Activated naive CD4-positive, alpha-beta T cell treated with anti-CD3 and anti-CD28 coated beads, Interleukin-2, amount 50 U/mL, for 24 hours (primary cell): ENCODE measurements at regions not wholly inside any gene's neighbourhood (a gene's known extent, or its start where the extent isn't known, plus 50 kb on each side); places are given as distances from the start of the nearest gene placed in this dataset.

ENCODE experiments used
- H3K27ac Mint-ChIP-seq: one replicate; pipeline ENCODE4 v1.8.0; 2021; ENCODE audit warnings: mild to moderate bottlenecking, mixed read lengths
- H3K27me3 Mint-ChIP-seq: one replicate; pipeline ENCODE4 v1.8.0; 2021; ENCODE audit warnings: mixed read lengths
- H3K36me3 Mint-ChIP-seq: one replicate; pipeline ENCODE4 v1.8.0; 2021; ENCODE audit warnings: mixed read lengths
- H3K4me1 Mint-ChIP-seq: one replicate; pipeline ENCODE4 v1.8.0; 2021; ENCODE audit warnings: mixed read lengths
- H3K4me3 Mint-ChIP-seq: one replicate; pipeline ENCODE4 v1.8.0; 2021; ENCODE audit warnings: mild to moderate bottlenecking, mixed read lengths
- H3K9me3 Mint-ChIP-seq: one replicate; pipeline ENCODE4 v1.8.0; 2021; ENCODE audit warnings: mixed read lengths

DNA sequence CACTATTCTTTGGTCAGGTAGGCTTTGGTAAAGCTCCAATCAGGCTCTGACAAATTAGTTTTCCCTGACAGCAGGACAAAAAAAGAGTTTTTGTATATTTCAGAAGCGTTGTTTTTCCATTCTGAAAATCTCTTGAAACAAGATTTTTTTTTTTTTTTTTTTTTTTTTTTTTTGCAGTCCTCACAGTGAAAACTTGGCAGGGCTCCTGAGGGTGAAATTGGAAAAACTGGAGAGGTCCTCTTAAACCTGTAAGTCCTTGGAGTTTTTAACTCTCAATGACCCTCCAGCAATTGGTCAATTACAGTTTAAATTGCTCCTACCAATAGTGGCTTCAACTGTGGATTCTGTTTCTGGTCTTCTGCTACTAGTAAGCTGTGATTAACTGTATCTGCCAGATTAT, 244.5 kb upstream of the PKDCC start:
- Mint-ChIP-seq H3K4me1 (no peaks in the 10 kb centered on the region), H3K36me3 (peaks cover 3% of the 10 kb centered on the region), H3K27ac (no peak overlapping the region), H3K4me3 (no peak overlapping the region), H3K9me3 (peaks cover 19% of the 10 kb centered on the region), H3K27me3 (peaks cover 46% of the 10 kb centered on the region)

DNA sequence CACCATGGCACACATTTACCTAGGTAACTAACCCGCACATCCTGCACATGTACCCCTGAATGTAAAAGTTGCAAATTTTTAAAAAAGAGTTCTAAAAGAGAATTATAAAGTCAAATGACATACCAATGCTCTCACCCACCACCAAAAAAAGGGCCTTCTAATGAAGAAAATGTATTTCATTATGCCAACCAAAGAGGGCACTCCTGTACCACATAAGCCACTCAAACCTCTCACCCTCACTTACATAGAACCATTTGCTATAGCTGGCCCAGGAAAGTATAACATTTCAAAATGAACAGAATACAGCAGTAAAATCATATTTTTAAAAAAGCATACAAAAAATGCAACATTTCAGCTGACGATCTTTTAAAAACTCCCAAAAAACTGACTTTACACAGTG, 241.5 kb upstream of the PKDCC start:
- Mint-ChIP-seq H3K36me3 (no peaks in the 10 kb centered on the region), H3K9me3 (peaks cover 14% of the 10 kb centered on the region), H3K4me1 (no peaks in the 10 kb centered on the region), H3K27me3 (peaks cover 54% of the 10 kb centered on the region), H3K4me3 (no peak overlapping the region), H3K27ac (no peak overlapping the region)

DNA sequence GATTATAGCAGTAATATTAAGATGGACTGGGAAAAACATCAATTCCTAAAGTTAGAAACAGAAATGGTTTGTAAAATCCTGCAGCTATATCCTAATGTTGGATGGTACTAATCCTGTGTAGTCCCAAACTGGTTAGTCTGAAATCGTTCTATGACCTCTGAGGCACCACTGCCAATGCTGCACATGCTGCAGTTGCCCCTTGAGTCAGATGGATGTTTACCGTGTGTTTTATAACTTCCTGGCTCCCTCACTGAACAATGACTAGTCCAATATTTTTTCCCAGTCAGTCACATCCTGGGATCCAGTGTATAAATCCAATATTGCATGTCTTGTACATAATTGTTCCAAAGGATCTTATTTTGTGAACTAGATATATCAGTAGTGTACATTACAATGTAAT, 226.7 kb upstream of the PKDCC start:
- no peak overlapping the region for H3K27ac Mint-ChIP-seq
- peaks cover 1% of the 10 kb centered on the region for H3K36me3 Mint-ChIP-seq
- no peaks in the 10 kb centered on the region for H3K4me1 Mint-ChIP-seq
- H3K4me3 Mint-ChIP-seq, result no peak overlapping the region
- H3K9me3 Mint-ChIP-seq, result peaks cover 16% of the 10 kb centered on the region
- H3K27me3 Mint-ChIP-seq, result peaks cover 25% of the 10 kb centered on the region

DNA sequence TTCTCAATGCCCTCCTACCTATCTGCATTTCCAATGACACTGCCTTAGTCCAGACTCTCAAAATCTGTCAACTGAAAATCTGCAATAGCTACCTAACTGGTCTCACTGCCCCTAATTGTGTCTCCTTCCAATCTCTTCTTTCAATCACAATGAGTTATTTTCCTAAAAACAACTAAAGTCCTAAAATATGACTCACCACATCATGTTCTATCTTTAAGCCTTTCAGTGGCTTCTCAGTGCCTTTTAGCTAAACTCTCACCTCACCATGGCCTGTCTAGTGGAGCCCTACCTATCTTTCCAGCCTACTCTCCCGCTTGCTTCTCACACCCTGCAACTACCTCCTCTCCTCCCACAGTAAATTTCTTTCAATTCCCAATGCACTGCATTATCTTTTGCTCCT, 220.9 kb upstream of the PKDCC start:
- Mint-ChIP-seq H3K4me3 (no peak overlapping the region), H3K9me3 (no peaks in the 10 kb centered on the region), H3K4me1 (no peaks in the 10 kb centered on the region), H3K27ac (no peak overlapping the region), H3K27me3 (peaks cover 15% of the 10 kb centered on the region), H3K36me3 (no peaks in the 10 kb centered on the region)

DNA sequence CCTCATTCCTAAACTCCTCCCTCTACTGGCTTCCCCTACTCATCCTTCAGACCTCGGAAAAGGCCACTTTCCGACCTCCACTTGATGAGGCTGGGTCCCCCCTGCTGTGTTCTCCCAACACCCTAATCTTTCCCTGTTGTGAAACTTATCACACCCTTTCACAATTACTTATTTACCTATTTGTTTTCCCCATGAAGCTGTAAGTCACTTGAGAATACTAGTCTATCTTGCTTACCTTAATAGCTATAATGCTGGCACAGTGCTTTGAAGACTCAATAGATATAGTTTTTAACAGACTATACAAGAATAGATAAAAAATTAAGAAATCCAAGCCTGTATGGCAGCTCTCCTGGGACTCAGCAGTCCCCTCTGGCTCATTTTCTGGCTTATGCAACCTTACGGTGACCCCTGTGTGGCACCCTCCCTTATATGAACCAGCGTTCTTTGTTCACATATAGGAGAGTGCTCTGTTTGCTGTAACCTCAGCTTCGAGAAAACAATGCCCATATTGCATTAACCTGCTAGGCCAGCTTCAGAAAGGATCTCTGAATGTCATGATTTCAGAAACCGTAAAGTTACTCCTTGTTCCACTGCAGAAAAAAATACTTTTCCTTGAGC, 220.4 kb upstream of the PKDCC start:
- Mint-ChIP-seq H3K4me1 (no peaks in the 10 kb centered on the region), H3K27me3 (peaks cover 12% of the 10 kb centered on the region), H3K4me3 (no peak overlapping the region), H3K27ac (no peak overlapping the region), H3K36me3 (no peaks in the 10 kb centered on the region), H3K9me3 (no peaks in the 10 kb centered on the region)

DNA sequence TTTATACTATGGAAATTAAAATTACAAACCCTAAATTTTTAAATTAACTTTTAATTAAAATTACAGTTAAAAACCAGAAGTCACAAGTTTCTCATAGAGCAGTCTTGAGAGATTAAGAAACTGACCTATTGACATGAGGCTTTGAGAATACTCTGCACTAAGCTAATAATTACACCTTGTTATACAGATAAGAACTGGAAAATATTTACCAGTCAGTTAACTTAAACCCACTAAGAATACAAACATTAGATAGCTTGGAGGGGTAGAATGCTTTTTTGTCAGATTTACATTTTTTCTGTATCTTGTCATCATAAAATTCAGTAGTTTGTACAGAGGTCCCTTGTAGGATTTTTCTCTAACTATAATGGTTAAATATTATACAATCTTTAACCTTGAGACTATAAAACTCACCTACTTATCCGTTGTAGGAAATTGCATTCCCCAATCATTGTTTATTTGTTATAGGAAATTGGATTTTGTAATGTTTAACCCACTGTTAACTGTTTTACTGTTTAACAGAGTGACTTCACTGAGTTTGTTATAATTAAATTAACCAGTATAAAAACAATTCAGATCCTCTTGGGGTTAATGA, 219.7 kb upstream of the PKDCC start:
- no peaks in the 10 kb centered on the region for H3K36me3 Mint-ChIP-seq
- H3K4me3 Mint-ChIP-seq, result no peak overlapping the region
- H3K9me3 Mint-ChIP-seq, result no peaks in the 10 kb centered on the region
- peaks cover 16% of the 10 kb centered on the region for H3K27me3 Mint-ChIP-seq
- H3K27ac Mint-ChIP-seq, result no peak overlapping the region
- no peaks in the 10 kb centered on the region for H3K4me1 Mint-ChIP-seq

DNA sequence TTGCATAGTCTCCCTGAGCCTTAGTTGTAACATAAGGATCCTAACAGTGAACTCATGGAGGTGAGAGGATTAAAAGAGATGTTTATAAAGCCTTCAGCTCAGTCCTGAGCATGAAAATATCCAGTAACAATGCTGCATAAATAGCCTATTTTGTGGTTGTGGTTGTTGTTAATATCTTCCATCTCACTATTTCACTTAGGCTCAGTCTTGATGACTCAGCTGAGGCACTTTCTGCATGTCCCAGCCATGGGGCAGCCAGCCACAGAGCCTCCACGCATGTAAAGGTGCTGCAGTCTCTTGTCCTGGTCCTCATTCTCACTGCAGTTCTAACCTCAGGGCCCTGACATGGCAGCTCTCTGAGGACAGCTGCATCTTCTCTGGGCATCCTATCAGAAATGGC, 218.8 kb upstream of the PKDCC start:
- Mint-ChIP-seq H3K9me3 (no peaks in the 10 kb centered on the region), H3K4me1 (no peaks in the 10 kb centered on the region), H3K27ac (no peak overlapping the region), H3K36me3 (no peaks in the 10 kb centered on the region), H3K27me3 (peaks cover 15% of the 10 kb centered on the region), H3K4me3 (no peak overlapping the region)

DNA sequence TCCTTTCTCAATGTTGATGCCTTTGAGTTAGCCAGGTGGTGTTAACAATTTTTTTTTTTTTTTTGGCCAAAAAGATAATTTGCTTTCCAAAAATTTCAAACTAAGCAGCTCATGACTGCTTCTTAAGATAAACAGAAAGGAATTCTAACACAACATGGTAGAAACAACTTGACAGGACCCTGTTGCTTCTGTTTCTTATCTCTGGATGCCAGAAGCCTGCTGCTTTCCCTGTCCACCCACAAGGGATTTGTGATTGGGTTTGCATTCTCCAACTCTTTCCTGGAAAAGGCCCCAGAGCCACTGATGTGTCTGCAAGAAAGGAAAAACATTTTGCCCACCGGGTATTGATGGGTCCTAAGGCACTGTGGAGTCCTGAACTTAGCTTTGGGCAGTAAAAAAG, 217.2 kb upstream of the PKDCC start:
- Mint-ChIP-seq H3K27me3 (peaks cover 26% of the 10 kb centered on the region), H3K36me3 (no peaks in the 10 kb centered on the region), H3K4me3 (no peak overlapping the region), H3K9me3 (peaks cover 4% of the 10 kb centered on the region), H3K27ac (no peak overlapping the region), H3K4me1 (no peaks in the 10 kb centered on the region)

DNA sequence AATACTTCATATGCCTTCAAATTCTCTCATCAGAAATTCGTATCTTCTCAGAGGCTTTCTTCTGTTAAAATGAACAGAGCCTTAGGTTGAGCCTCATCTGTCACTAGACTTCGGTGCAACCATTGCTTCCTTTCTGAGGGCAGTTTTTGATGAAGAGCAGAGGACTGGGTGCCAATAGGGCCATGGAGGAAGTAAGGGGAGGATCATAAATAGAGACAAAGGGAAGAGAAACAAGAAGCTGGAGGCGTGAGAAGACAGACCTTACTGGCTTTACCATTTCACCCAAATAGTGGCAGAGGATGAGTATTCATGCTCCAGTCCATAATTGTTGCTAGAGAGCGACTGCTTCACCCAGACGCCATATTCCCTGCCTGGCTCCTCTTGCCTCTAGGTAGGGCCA, 215.6 kb upstream of the PKDCC start:
- H3K4me1 Mint-ChIP-seq, result no peaks in the 10 kb centered on the region
- peaks cover 4% of the 10 kb centered on the region for H3K9me3 Mint-ChIP-seq
- H3K27me3 Mint-ChIP-seq, result peaks cover 28% of the 10 kb centered on the region
- H3K27ac Mint-ChIP-seq, result no peak overlapping the region
- no peaks in the 10 kb centered on the region for H3K36me3 Mint-ChIP-seq
- H3K4me3 Mint-ChIP-seq, result no peak overlapping the region

DNA sequence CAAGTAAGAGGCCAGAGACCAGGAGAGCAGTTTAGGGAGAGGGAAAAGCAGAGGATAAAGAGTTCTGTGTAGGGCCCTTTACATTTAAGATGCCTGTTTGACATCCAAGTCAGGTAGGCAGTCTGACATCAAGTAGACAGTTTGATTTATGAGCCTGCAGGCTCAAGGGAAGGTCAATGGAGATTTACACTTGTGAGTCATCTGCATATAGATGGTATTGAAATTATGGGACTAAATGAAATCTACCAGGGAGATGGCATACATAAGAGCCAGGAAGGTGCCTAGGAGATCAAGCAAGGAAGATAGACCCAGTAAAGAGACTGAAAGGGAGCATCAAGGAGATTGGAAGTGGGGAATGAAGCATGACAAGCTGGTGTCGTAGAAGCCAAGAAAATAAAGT, 212.4 kb upstream of the PKDCC start:
- Mint-ChIP-seq H3K9me3 (peaks cover 4% of the 10 kb centered on the region), H3K36me3 (no peaks in the 10 kb centered on the region), H3K27me3 (peaks cover 36% of the 10 kb centered on the region), H3K27ac (no peak overlapping the region), H3K4me1 (peaks cover 1% of the 10 kb centered on the region), H3K4me3 (no peak overlapping the region)

DNA sequence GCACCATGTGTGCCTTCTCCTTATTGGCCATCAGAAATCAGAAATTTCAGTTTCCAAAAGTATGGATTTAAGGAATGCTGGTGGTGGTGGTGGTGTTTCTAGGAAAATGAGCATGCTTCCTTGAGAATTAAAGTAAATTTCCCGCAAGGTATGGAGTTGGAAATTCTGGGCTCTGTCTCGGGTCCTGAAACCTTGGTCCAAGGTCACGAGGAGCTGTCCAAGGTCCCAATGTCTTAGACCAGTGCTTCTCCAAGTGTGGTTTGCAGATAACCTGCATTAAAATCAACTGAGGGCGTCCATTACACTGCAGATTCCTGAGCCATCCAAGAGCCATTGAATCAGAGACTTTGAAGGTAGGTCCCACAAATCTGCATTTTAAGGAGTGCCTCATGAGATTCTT, 210.9 kb upstream of the PKDCC start:
- H3K9me3 Mint-ChIP-seq, result peaks cover 4% of the 10 kb centered on the region
- no peak overlapping the region for H3K27ac Mint-ChIP-seq
- H3K27me3 Mint-ChIP-seq, result peaks cover 33% of the 10 kb centered on the region
- H3K4me1 Mint-ChIP-seq, result peaks cover 11% of the 10 kb centered on the region
- no peak overlapping the region for H3K4me3 Mint-ChIP-seq
- no peaks in the 10 kb centered on the region for H3K36me3 Mint-ChIP-seq

DNA sequence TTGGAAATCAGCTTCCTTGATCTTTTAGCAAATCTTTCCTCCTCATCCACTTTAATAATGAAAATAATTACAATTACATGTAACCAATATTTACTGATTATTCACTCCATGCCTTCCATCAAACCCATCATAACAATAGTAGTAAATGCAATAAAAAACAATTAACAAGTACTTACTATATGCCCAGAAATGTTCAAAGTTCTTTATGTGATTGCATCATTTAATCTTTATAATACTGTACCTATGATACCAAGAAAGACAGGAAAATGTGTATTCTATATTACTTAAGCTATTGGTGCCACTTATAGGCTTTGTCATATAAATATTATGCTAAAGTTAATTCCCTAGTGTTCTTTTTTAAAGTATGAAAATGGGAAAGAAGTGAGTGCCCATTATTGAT, 210.2 kb upstream of the PKDCC start:
- H3K9me3 Mint-ChIP-seq, result peaks cover 4% of the 10 kb centered on the region
- H3K27me3 Mint-ChIP-seq, result peaks cover 31% of the 10 kb centered on the region
- H3K27ac Mint-ChIP-seq, result no peak overlapping the region
- H3K4me3 Mint-ChIP-seq, result no peak overlapping the region
- H3K4me1 Mint-ChIP-seq, result peaks cover 11% of the 10 kb centered on the region
- H3K36me3 Mint-ChIP-seq, result no peaks in the 10 kb centered on the region

DNA sequence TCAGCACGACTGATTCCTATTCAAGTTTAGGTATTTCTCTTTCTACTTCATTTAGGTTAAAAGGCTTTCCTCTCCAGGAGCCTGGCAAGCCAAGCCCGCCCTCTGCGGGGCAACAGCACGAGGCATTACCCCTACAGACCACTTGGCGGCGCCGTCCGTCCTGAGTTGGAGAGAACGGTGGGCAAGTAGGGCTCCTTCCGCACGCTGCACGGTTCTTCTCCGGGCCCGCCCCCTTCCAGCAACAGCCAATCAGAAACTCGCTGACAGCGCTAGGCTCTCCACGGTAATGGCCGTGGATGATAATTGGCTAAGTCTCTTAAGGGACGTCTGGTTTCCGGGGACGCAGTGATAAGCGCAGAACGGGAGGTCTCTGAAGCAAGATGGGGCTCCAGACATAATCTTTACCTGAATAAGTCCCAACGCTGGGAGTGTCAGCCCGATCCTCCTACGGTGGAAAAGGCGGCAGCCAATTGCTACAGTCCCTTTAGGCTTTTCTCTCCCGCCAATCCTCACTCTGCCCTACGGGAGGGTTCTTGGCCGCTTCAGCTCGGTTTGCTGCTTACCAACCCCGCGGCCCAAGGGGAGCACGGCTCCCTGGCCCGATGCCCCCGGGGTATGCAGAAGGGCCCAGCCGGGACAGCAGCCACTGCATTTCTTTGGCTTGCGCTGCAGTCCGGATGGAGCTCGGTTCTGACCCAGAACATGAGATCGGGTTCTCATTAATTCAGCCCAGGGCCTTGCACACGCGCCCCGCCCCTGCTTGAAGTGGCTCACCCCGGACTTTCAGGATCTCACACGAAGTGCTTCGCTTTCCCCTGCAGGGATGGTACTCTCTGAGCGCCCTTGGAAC, 206.9 kb upstream of the PKDCC start:
- peak overlapping the region; percentile 99 for H3K4me3 Mint-ChIP-seq
- H3K4me1 Mint-ChIP-seq, result peaks cover 11% of the 10 kb centered on the region
- peak overlapping the region; percentile 97 for H3K27ac Mint-ChIP-seq
- H3K9me3 Mint-ChIP-seq, result no peaks in the 10 kb centered on the region
- no peaks in the 10 kb centered on the region for H3K36me3 Mint-ChIP-seq
- H3K27me3 Mint-ChIP-seq, result peaks cover 15% of the 10 kb centered on the region

DNA sequence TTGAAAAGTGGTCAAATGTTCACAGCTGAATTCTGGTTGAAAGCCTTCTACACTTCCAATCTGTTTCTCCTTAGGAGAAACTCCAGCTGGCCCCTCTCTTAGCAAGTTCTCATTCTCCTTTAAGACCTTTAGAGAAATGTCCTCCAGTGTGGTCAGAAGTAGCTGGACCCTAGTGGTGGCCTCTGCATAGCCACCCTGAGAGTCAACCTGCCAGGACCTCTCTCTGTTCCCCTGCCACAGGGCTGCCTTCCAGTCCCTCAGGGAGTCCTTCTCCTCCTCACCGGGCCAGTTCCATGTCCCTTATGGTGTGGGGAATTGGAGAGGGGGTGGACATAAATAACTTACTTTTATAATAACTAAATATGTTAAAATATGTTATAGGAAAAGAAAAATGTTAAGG, 200.9 kb upstream of the PKDCC start:
- Mint-ChIP-seq H3K27me3 (peaks cover 10% of the 10 kb centered on the region), H3K9me3 (no peaks in the 10 kb centered on the region)

DNA sequence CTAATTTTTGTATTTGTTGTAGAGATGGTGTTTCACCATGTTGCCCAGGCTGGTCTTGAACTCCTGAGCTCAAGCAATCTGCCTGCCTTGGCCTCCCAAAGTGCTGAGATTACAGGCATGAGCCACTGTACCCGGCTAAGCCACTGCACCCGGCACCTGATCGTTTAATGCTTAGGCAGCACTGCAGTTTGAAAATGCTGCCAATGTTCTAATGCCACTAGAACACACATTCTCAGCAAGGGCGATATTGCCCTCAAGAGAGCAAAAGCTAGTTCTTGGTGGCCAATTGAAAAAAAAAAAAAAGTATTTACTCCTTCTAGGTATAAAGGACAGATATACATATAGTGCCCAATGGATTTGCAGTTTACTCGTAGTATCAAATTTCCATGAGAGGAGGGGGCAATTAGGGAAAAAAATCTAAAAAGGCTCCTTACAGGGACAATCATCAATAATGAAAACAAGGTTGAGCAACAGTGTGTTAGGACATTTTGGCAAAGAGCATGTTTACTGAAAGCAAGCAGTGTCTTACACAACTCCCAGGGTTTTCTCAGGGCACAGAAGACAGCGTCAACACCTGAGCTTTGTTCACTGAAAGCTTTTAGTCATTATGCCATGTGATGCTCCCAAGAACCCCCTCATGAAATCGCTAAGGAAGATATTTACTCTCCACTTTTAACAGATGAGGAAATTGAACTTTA, 199.9 kb upstream of the PKDCC start:
- Mint-ChIP-seq H3K36me3 (no peaks in the 10 kb centered on the region), H3K27me3 (peaks cover 10% of the 10 kb centered on the region)

More for the DNA sequence above, 200.9 kb upstream of the PKDCC start:
- H3K4me1 Mint-ChIP-seq, result no peaks in the 10 kb centered on the region
- no peak overlapping the region for H3K4me3 Mint-ChIP-seq
- H3K36me3 Mint-ChIP-seq, result no peaks in the 10 kb centered on the region
- no peak overlapping the region for H3K27ac Mint-ChIP-seq

DNA sequence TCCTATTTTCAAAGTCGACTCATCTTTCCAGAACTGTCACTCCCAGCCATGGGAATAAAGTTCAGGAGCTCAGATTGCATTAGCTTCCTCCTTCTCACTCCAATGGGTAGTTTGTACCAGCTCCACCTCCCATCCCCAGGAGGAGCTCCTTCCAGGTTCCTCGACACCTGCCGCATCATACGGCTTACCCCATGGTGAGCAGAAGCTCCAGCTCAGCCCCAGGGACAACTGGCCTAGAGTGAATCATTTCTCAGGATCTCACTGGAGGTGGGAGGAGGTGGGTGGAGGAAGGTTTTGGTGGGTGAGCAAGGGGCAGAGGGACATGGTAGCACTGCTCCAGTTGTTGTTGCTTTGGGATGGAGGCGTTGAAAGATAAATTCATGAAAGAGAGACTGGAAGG, 196.3 kb upstream of the PKDCC start:
- H3K27ac Mint-ChIP-seq, result no peak overlapping the region
- H3K4me3 Mint-ChIP-seq, result no peak overlapping the region
- peaks cover 5% of the 10 kb centered on the region for H3K4me1 Mint-ChIP-seq
- H3K27me3 Mint-ChIP-seq, result peaks cover 8% of the 10 kb centered on the region
- H3K9me3 Mint-ChIP-seq, result no peaks in the 10 kb centered on the region
- H3K36me3 Mint-ChIP-seq, result no peaks in the 10 kb centered on the region

More for the DNA sequence above, 199.9 kb upstream of the PKDCC start:
- H3K9me3 Mint-ChIP-seq, result no peaks in the 10 kb centered on the region
- H3K27ac Mint-ChIP-seq, result no peak overlapping the region
- H3K4me3 Mint-ChIP-seq, result no peak overlapping the region
- H3K4me1 Mint-ChIP-seq, result no peaks in the 10 kb centered on the region
